ENCODE measurements at regions not wholly inside any gene's neighbourhood (a gene's known extent, or its start where the extent isn't known, plus 50 kb on each side); places are given as distances from the start of the nearest gene placed in this dataset.

- H3K4me1 ChIP-seq, result no peaks in the 10 kb centered on the region; the same call in 1 of the 2 replicates
- no peaks in the 10 kb centered on the region for H3K36me3 ChIP-seq
- no peak for TF ChIP-seq CTCF (IDR thresholded peaks at IDR 0.05; ENCODE audit: low read depth, low read length)
- no peak overlapping the region for H3K4me3 ChIP-seq (ENCODE audit: low read depth, low read length)
- H3K27me3 ChIP-seq, result no peaks in the 10 kb centered on the region
- H3K9me3 ChIP-seq, result no peaks in the 10 kb centered on the region
- no peak for DNase-seq
Observed at GRCh38 chr9:99561509-99561917, 260.2 kb upstream of the NR4A3 start.

- H3K27me3 ChIP-seq, result no peaks in the 10 kb centered on the region
- no peaks in the 10 kb centered on the region; the same call in 1 of the 2 replicates for H3K4me1 ChIP-seq
- TF ChIP-seq CTCF (IDR thresholded peaks at IDR 0.05; ENCODE audit: low read depth, low read length), result no peak
- H3K4me3 ChIP-seq (ENCODE audit: low read depth, low read length), result no peak overlapping the region
- H3K36me3 ChIP-seq, result no peaks in the 10 kb centered on the region
- H3K9me3 ChIP-seq, result no peaks in the 10 kb centered on the region
- DNase-seq, result no peak
Observed at GRCh38 chr9:99561961-99562565, 259.6 kb upstream of the NR4A3 start.

GRCh38 chr9:99563364-99563763, 258.3 kb upstream of the NR4A3 start:
- H3K4me3 ChIP-seq (ENCODE audit: low read depth, low read length), result no peak overlapping the region
- peak; percentile 21 for DNase-seq
- no peaks in the 10 kb centered on the region for H3K27me3 ChIP-seq
- no peaks in the 10 kb centered on the region for H3K36me3 ChIP-seq
- no peaks in the 10 kb centered on the region for H3K9me3 ChIP-seq
- TF ChIP-seq CTCF (IDR thresholded peaks at IDR 0.05; ENCODE audit: low read depth, low read length), result peak; percentile 40
- no peaks in the 10 kb centered on the region; the same call in 1 of the 2 replicates for H3K4me1 ChIP-seq

- Histone ChIP-seq H3K4me3 (ENCODE audit: low read depth, low read length) (no peak overlapping the region), H3K9me3 (no peaks in the 10 kb centered on the region), H3K36me3 (no peaks in the 10 kb centered on the region), H3K27me3 (no peaks in the 10 kb centered on the region), H3K4me1 (no peaks in the 10 kb centered on the region; the same call in 1 of the 2 replicates)
- DNase-seq, result no peak
- no peak for TF ChIP-seq CTCF (IDR thresholded peaks at IDR 0.05; ENCODE audit: low read depth, low read length)
Observed at GRCh38 chr9:99565203-99565602, 256.5 kb upstream of the NR4A3 start.

GRCh38 chr9:99567436-99567835, 254.2 kb upstream of the NR4A3 start:
- no peak for TF ChIP-seq CTCF (IDR thresholded peaks at IDR 0.05; ENCODE audit: low read depth, low read length)
- DNase-seq, result no peak
- no peaks in the 10 kb centered on the region for H3K4me1 ChIP-seq
- H3K27me3 ChIP-seq, result no peaks in the 10 kb centered on the region
- no peaks in the 10 kb centered on the region for H3K36me3 ChIP-seq
- H3K4me3 ChIP-seq (ENCODE audit: low read depth, low read length), result no peak overlapping the region
- H3K9me3 ChIP-seq, result no peaks in the 10 kb centered on the region

- H3K27me3 ChIP-seq, result no peaks in the 10 kb centered on the region
- no peaks in the 10 kb centered on the region for H3K36me3 ChIP-seq
- no peak for TF ChIP-seq CTCF (IDR thresholded peaks at IDR 0.05; ENCODE audit: low read depth, low read length)
- no peaks in the 10 kb centered on the region for H3K4me1 ChIP-seq
- H3K9me3 ChIP-seq, result no peaks in the 10 kb centered on the region
- DNase-seq, result no peak
- H3K4me3 ChIP-seq (ENCODE audit: low read depth, low read length), result no peak overlapping the region
Observed at GRCh38 chr9:99569840-99570239, 251.8 kb upstream of the NR4A3 start.

Measured in BE2C (cell line).